ENCODE measurements at regions not wholly inside any gene's neighbourhood (a gene's known extent, or its start where the extent isn't known, plus 50 kb on each side); places are given as distances from the start of the nearest gene placed in this dataset.

- TF ChIP-seq RFX5 (IDR thresholded peaks at IDR 0.05; ENCODE audit: low read depth, low read length) (no peak), CTCF (conservative IDR thresholded peaks at IDR 0.05; ENCODE audit: low read depth, low read length) (no peak), POLR2A (IDR thresholded peaks at IDR 0.05; ENCODE audit: low read depth, low read length) (no peak), MAFK (IDR thresholded peaks at IDR 0.05; ENCODE audit: low read depth, low read length) (no peak), MXI1 (IDR thresholded peaks at IDR 0.05; ENCODE audit: borderline replicate concordance, low read depth, low read length) (no peak), CHD1 (IDR thresholded peaks at IDR 0.05; ENCODE audit: low read depth, low read length) (no peak), BHLHE40 (IDR thresholded peaks at IDR 0.05; ENCODE audit: low read depth, low read length) (no peak), MAZ (IDR thresholded peaks at IDR 0.05; ENCODE audit: borderline replicate concordance, low read depth, low read length) (no peak), SMC3 (IDR thresholded peaks at IDR 0.05; ENCODE audit: low read depth, low read length) (no peak), CEBPB (IDR thresholded peaks at IDR 0.05; ENCODE audit: low read depth, low read length) (no peak), FOS (IDR thresholded peaks at IDR 0.05; ENCODE audit: low read depth, low read length) (no peak), RAD21 (IDR thresholded peaks at IDR 0.05; ENCODE audit: low read length) (no peak), USF2 (IDR thresholded peaks at IDR 0.05; ENCODE audit: low read depth, low read length) (no peak), RCOR1 (IDR thresholded peaks at IDR 0.05; ENCODE audit: insufficient replicate concordance, low read length) (no peak)
Observed at GRCh38 chr5:145025775-145026174, 809.4 kb downstream of the PRELID2 start.

Measured in IMR-90 (cell line).